H1 (cell line): ENCODE measurements at regions not wholly inside any gene's neighbourhood (a gene's known extent, or its start where the extent isn't known, plus 50 kb on each side); places are given as distances from the start of the nearest gene placed in this dataset.

ENCODE experiments used
- CTCF ChIA-PET: fragments of 300-600 bp; sonication (Branson Sonifier 250); formaldehyde crosslinking; loops from one replicate; lab custom pipeline; 2021; ENCODE audit not compliant: partially characterized antibody; lab: Charles Lee
- POLR2A ChIA-PET: fragments of 300-600 bp; sonication (Branson Sonifier 250); formaldehyde crosslinking; loops from one replicate; lab custom pipeline; 2021; ENCODE audit warnings: inconsistent platforms; ENCODE audit not compliant: partially characterized antibody; lab: Charles Lee
- DNase-seq, 2 experiments: peaks; one replicate each; pipeline versions ENCODE4 v3.0.0 to v3.0.0-alpha.2; 2010 to 2022; ENCODE audit warnings: low spot score in 2 of 2, low read depth in 1 of 2, mixed read lengths in 1 of 2
- FAIRE-seq: peaks from 2 replicates; lab custom pipeline; 2011; peaks lifted over from hg19 to GRCh38; lab: Jason Lieb, UNC
- H2AFZ ChIP-seq: 2 replicates; pipeline ENCODE4 v1.8.1; 2012; ENCODE audit warnings: low read length, inconsistent platforms
- H2AK5ac ChIP-seq: 2 replicates; pipeline ENCODE4 v1.6.1; 2013; ENCODE audit warnings: low read depth, low read length
- H2BK120ac ChIP-seq: replicated peaks from 2 replicates; pipeline ENCODE3; 2013; ENCODE audit warnings: low read depth, low read length, inconsistent platforms
- H2BK12ac ChIP-seq: 2 replicates; pipeline ENCODE4 v1.6.1; 2013; ENCODE audit warnings: low read depth, low read length
- H2BK15ac ChIP-seq: 2 replicates; pipeline ENCODE4 v1.6.1; 2013; ENCODE audit warnings: low read length
- H2BK20ac ChIP-seq: 2 replicates; pipeline ENCODE4 v1.6.1; 2013; ENCODE audit warnings: low read length
- H2BK5ac ChIP-seq: 2 replicates; pipeline ENCODE4 v1.6.1; 2013; ENCODE audit warnings: low read depth, low read length
- H3K14ac ChIP-seq: 2 replicates; pipeline ENCODE4 v1.6.1; 2013; ENCODE audit warnings: inconsistent platforms; ENCODE audit not compliant: insufficient read length
- H3K18ac ChIP-seq: 2 replicates; pipeline ENCODE4 v1.6.1; 2013; ENCODE audit warnings: low read length; ENCODE audit errors: extremely low read depth
- H3K23ac ChIP-seq: 2 replicates; pipeline ENCODE4 v1.6.1; 2013; ENCODE audit warnings: inconsistent platforms; ENCODE audit not compliant: insufficient read length
- H3K23me2 ChIP-seq: 2 replicates; pipeline ENCODE4 v1.6.1; 2013; ENCODE audit warnings: low read depth, low read length
- H3K27ac ChIP-seq: 2 replicates; pipeline ENCODE4 v1.6.1; 2011; ENCODE audit warnings: low read depth, low read length, inconsistent platforms
- H3K27me3 ChIP-seq, 4 experiments: replicated peaks in 1 of 4; 1 replicate in 1 of 4; 2 replicates in 3 of 4; pipeline versions ENCODE4 v1.6.1 to v1.8.1; 2011 to 2013; ENCODE audit warnings: low read length in 3 of 4, mild to moderate bottlenecking in 3 of 4, inconsistent platforms in 2 of 4, mixed read lengths in 2 of 4, moderate library complexity in 1 of 4; ENCODE audit not compliant: control insufficient read depth in 3 of 4, insufficient read depth in 3 of 4; ENCODE audit errors: extremely low read depth in 1 of 4
- H3K36me3 ChIP-seq, 4 experiments: 2 replicates each; pipeline versions ENCODE4 v1.6.1 to v1.8.1; 2011 to 2013; ENCODE audit warnings: mild to moderate bottlenecking in 4 of 4, low read length in 3 of 4, moderate library complexity in 2 of 4, control low read depth in 1 of 4, inconsistent platforms in 1 of 4; ENCODE audit not compliant: insufficient read depth in 4 of 4, control insufficient read depth in 2 of 4
- H3K4ac ChIP-seq: replicated peaks from 2 replicates; pipeline ENCODE3; 2013; ENCODE audit warnings: low read length, low read depth, mixed read lengths, inconsistent platforms; ENCODE audit not compliant: insufficient read length
- H3K4me1 ChIP-seq, 4 experiments: replicated peaks in 1 of 4; 1 replicate in 1 of 4; 2 replicates in 3 of 4; pipeline versions ENCODE4 v1.6.1 to v1.8.1; 2011 to 2013; ENCODE audit warnings: low read length in 3 of 4, inconsistent platforms in 2 of 4, mixed read lengths in 1 of 4; ENCODE audit not compliant: insufficient read depth in 4 of 4, control insufficient read depth in 3 of 4
- H3K4me2 ChIP-seq, 2 experiments: 2 replicates each; pipeline versions ENCODE4 v1.6.1 to v1.8.1; 2011 to 2013; ENCODE audit warnings: low read depth in 2 of 2, low read length in 2 of 2, control low read depth in 1 of 2, inconsistent platforms in 1 of 2, mild to moderate bottlenecking in 1 of 2; ENCODE audit not compliant: insufficient read depth in 1 of 2
- H3K4me3 ChIP-seq, 4 experiments: fragments of 200-600, 300-600 bp in 1 of 4; sonication (generic), shearing (Covaris generic), sonication (Bioruptor Twin) in 1 of 4; 2 replicates each; pipeline versions ENCODE4 v1.5.1 to v1.8.1; 2011 to 2016; ENCODE audit warnings: low read length in 4 of 4, low read depth in 3 of 4, control low read depth in 2 of 4, inconsistent platforms in 2 of 4, mild to moderate bottlenecking in 2 of 4, mixed read lengths in 1 of 4, moderate library complexity in 1 of 4; ENCODE audit not compliant: insufficient read depth in 2 of 4; ENCODE audit errors: extremely low read depth in 1 of 4
- H3K56ac ChIP-seq: replicated peaks from 2 replicates; pipeline ENCODE3; 2013; ENCODE audit warnings: low read depth, mild to moderate bottlenecking, mixed read lengths, low read length, inconsistent platforms; ENCODE audit not compliant: insufficient read length
- H3K79me1 ChIP-seq: 2 replicates; pipeline ENCODE4 v1.6.1; 2013; ENCODE audit warnings: low read depth, low read length, control low read depth
- H3K79me2 ChIP-seq, 2 experiments: 2 replicates each; pipeline versions ENCODE4 v1.6.1 to v1.8.1; 2012 to 2013; ENCODE audit warnings: low read length in 2 of 2, mild to moderate bottlenecking in 2 of 2, inconsistent platforms in 1 of 2; ENCODE audit not compliant: insufficient read depth in 2 of 2, control insufficient read depth in 1 of 2
- H3K9ac ChIP-seq, 4 experiments: replicated peaks in 1 of 4; 1 replicate in 1 of 4; 2 replicates in 3 of 4; pipeline versions ENCODE4 v1.6.1 to v1.8.1; 2011 to 2013; ENCODE audit warnings: low read depth in 3 of 4, low read length in 3 of 4, control low read depth in 2 of 4, mild to moderate bottlenecking in 2 of 4, moderate library complexity in 2 of 4, inconsistent platforms in 1 of 4; ENCODE audit errors: extremely low read depth in 1 of 4
- H3K9me3 ChIP-seq, 2 experiments: 2 replicates each; pipeline versions ENCODE4 v1.6.1 to v1.8.1; 2012 to 2013; ENCODE audit warnings: mild to moderate bottlenecking in 2 of 2, moderate library complexity in 2 of 2, control low read depth in 1 of 2, inconsistent platforms in 1 of 2, low read depth in 1 of 2, low read length in 1 of 2, mixed read lengths in 1 of 2; ENCODE audit not compliant: insufficient read depth in 2 of 2
- H4K20me1 ChIP-seq, 2 experiments: replicated peaks in 1 of 2; 2 replicates each; pipeline versions ENCODE3 to v1.8.1; 2011 to 2013; ENCODE audit warnings: inconsistent platforms in 2 of 2, low read length in 2 of 2, mild to moderate bottlenecking in 1 of 2; ENCODE audit not compliant: insufficient read depth in 2 of 2, control insufficient read depth in 1 of 2
- H4K5ac ChIP-seq: 2 replicates; pipeline ENCODE4 v1.6.1; 2013; ENCODE audit warnings: low read length, low read depth, mixed read lengths, inconsistent platforms; ENCODE audit not compliant: insufficient read length
- H4K8ac ChIP-seq: 2 replicates; pipeline ENCODE4 v1.8.0; 2013; ENCODE audit warnings: mild to moderate bottlenecking, moderate library complexity, low read length, inconsistent platforms; ENCODE audit not compliant: insufficient read depth; ENCODE audit errors: extremely low read depth
- H4K91ac ChIP-seq: replicated peaks from 2 replicates; pipeline ENCODE3; 2013; ENCODE audit warnings: low read length, mixed read lengths, inconsistent platforms; ENCODE audit not compliant: insufficient read length
- CBX5 ChIP-seq: fragments of 300-800, 300-1000 bp; sonication (generic); IDR thresholded peaks from 2 replicates; pipeline ENCODE4 v1.7.1; 2016; ENCODE audit warnings: antibody characterized with exemption, low read length, low read depth
- CBX8 ChIP-seq: fragments of 300-800, 300-1000 bp; sonication (generic); IDR thresholded peaks from 2 replicates; pipeline ENCODE4 v1.7.1; 2016; ENCODE audit warnings: low read depth, low read length, borderline replicate concordance
- GTF2F1 ChIP-seq: IDR thresholded peaks from 2 replicates; pipeline ENCODE4 v1.6.1; 2012; ENCODE audit warnings: low read depth, low read length, improper control_type of control experiment, borderline replicate concordance
- HDAC2 ChIP-seq, 2 experiments: fragments of 300-600 bp in 1 of 2; sonication (generic) in 1 of 2; IDR thresholded peaks; 2 replicates each; pipeline ENCODE4 v1.6.1; 2011 to 2012; ENCODE audit warnings: low read depth in 2 of 2, low read length in 2 of 2, mild to moderate bottlenecking in 2 of 2, moderate library complexity in 2 of 2, borderline replicate concordance in 1 of 2, inconsistent platforms in 1 of 2
- HDAC6 ChIP-seq: IDR thresholded peaks from one replicate; pipeline ENCODE4 v1.7.1; 2012; ENCODE audit warnings: low read depth, mild to moderate bottlenecking, inconsistent platforms, low read length, moderate library complexity
- JUND ChIP-seq: IDR thresholded peaks from 2 replicates; pipeline ENCODE4 v1.6.1; 2011; ENCODE audit warnings: mild to moderate bottlenecking, improper control_type of control experiment, low read length
- NRF1 ChIP-seq: IDR thresholded peaks from 2 replicates; pipeline ENCODE4 v1.6.1; 2011; ENCODE audit warnings: mild to moderate bottlenecking, low read depth, low read length, improper control_type of control experiment
- PHF8 ChIP-seq: fragments of 200-600 bp; sonication (generic); conservative IDR thresholded peaks from 2 replicates; pipeline ENCODE4 v1.7.1; 2012; ENCODE audit warnings: low read depth, mild to moderate bottlenecking, inconsistent platforms, low read length, moderate library complexity
- SAP30 ChIP-seq: fragments of 300-600 bp; sonication (generic); IDR thresholded peaks from 2 replicates; pipeline ENCODE4 v1.7.1; 2012; ENCODE audit warnings: low read length, moderate library complexity, mild to moderate bottlenecking, inconsistent platforms; ENCODE audit not compliant: insufficient read depth, insufficient replicate concordance
- TBP ChIP-seq: IDR thresholded peaks from 2 replicates; pipeline ENCODE4 v1.6.1; 2011; ENCODE audit warnings: low read depth, low read length, improper control_type of control experiment
- WGBS, 2 experiments: shearing (Covaris generic) in 1 of 2; methylation state at CpG; one replicate each; pipeline versions ENCODE4 v1.1.6 to v1.1.7; 2013 to 2015; ENCODE audit warnings: low lambda C conversion rate in 2 of 2, mixed read lengths in 2 of 2, inconsistent platforms in 1 of 2, low coverage in 1 of 2, missing lambda C conversion rate in 1 of 2; ENCODE audit not compliant: insufficient replicate concordance in 2 of 2, insufficient coverage in 1 of 2, insufficient read length in 1 of 2; ENCODE audit errors: extremely low coverage in 1 of 2, missing lambda C conversion rate in 1 of 2; 5-methylcytosine and 5-hydroxymethylcytosine counted together
- TF ChIP-seq, protein P1 (sequence below), 3 experiments: IDR thresholded peaks; 1 replicate in 2 of 3; 2 replicates in 1 of 3; pipeline versions ENCODE4 v1.5.1 to v1.6.1; 2011; ENCODE audit warnings: low read length in 3 of 3, mild to moderate bottlenecking in 3 of 3, inconsistent platforms in 2 of 3, low read depth in 1 of 3, moderate library complexity in 1 of 3; ENCODE audit not compliant: insufficient read depth in 1 of 3; ENCODE audit errors: control extremely low read depth in 1 of 3

DNA sequence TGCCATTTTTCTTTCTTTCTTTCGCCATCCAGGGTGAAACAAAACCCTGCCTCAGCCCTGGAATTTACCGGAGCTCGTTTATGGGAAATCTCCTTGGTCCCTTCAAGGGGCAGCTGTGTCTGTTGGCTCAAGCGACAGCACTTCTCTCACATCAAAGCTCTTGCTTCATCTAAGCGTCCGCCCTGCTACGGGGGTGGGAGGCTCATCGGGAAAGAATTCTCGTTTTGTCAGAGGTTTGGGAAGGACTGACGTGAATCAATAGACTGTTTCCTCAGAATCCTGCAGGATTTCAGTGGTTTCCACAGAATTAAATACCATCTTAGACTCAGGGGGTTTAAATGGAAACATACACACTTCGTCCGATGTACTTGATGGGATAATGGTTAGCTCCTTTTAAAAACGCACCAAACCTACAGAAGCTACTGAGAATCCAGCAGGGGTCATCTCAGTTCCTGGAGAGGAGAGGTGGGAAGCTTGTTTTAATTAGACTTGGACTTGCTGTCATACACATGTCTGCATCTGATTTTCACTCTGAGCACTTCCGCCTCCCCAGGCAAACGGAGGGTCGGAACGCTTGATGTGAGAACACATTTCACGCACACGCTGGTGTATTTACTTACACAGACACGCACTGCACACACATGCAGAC lies 91.6 kb downstream of the ASB1 start:
- Histone ChIP-seq H3K4me3 (no peak overlapping the region), H3K79me1 (no peaks in the 10 kb centered on the region), H2BK12ac (no peak overlapping the region), H3K18ac (no peak overlapping the region), H3K9ac (no peak overlapping the region), H2AK5ac (no peak overlapping the region), H3K23me2 (peaks cover 11% of the 10 kb centered on the region; the same call in 1 of the 2 replicates), H4K91ac (no peak overlapping the region), H3K23ac (no peak overlapping the region), H2AFZ (no peak overlapping the region), H4K20me1 (peaks cover 0 to 9% of the 10 kb centered on the region in 2 experiments), H3K36me3 (no peaks in the 10 kb centered on the region), H3K27ac (no peak overlapping the region), H2BK120ac (no peak overlapping the region), H2BK15ac (no peak overlapping the region), H3K14ac (no peak overlapping the region), H3K56ac (no peak overlapping the region), H2BK20ac (no peak overlapping the region), H4K5ac (no peak overlapping the region), H3K4me2 (no peak overlapping the region), H3K9me3 (peaks cover 0 to 9% of the 10 kb centered on the region in 2 experiments; a peak in 2 of 4 replicates), H3K4me1 (no peaks in the 10 kb centered on the region; a peak in 2 of 7 replicates), H3K27me3 (no peaks in the 10 kb centered on the region), H4K8ac (no peak overlapping the region), H3K4ac (no peak overlapping the region), H3K79me2 (no peaks in the 10 kb centered on the region), H2BK5ac (no peak overlapping the region)
- 90% methylated on average over 19 of the region's 20 CpGs; no CpG with 5 or more reads in 1 of the 2 experiments for WGBS, 2 experiments
- ChIA-PET POLR2A (no interaction called here), CTCF (no interaction called here)
- DNase-seq (no peak), FAIRE-seq (no peak)
- TF ChIP-seq, protein P1, sequence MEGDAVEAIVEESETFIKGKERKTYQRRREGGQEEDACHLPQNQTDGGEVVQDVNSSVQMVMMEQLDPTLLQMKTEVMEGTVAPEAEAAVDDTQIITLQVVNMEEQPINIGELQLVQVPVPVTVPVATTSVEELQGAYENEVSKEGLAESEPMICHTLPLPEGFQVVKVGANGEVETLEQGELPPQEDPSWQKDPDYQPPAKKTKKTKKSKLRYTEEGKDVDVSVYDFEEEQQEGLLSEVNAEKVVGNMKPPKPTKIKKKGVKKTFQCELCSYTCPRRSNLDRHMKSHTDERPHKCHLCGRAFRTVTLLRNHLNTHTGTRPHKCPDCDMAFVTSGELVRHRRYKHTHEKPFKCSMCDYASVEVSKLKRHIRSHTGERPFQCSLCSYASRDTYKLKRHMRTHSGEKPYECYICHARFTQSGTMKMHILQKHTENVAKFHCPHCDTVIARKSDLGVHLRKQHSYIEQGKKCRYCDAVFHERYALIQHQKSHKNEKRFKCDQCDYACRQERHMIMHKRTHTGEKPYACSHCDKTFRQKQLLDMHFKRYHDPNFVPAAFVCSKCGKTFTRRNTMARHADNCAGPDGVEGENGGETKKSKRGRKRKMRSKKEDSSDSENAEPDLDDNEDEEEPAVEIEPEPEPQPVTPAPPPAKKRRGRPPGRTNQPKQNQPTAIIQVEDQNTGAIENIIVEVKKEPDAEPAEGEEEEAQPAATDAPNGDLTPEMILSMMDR (IDR thresholded peaks at IDR 0.05; ENCODE audit: control extremely low read depth in 1 of 3, insufficient read depth in 1 of 3, low read depth in 1 of 3, low read length in 3 of 3), result no peak
- TF ChIP-seq PHF8, result no peak
- no peak for TF ChIP-seq CBX5
- TF ChIP-seq CBX8, result no peak
- no peak for TF ChIP-seq NRF1
- no peak for TF ChIP-seq JUND
- TF ChIP-seq TBP, result no peak
- TF ChIP-seq HDAC2 (IDR thresholded peaks at IDR 0.05; ENCODE audit: borderline replicate concordance in 1 of 2, low read depth in 2 of 2, low read length in 2 of 2), result no peak
- TF ChIP-seq SAP30, result no peak
- no peak for TF ChIP-seq GTF2F1
- TF ChIP-seq HDAC6, result no peak
